HG02571 (cell line): ENCODE measurements at regions not wholly inside any gene's neighbourhood (a gene's known extent, or its start where the extent isn't known, plus 50 kb on each side); places are given as distances from the start of the nearest gene placed in this dataset.
"Not testable (repeated sequence)": the region's sequence is repeated elsewhere in the genome, so short reads cannot be mapped to it uniquely, and the experiment has no call there.

Experiments used
- ATAC-seq: cut with Tn5 transposase; IDR thresholded peaks from one replicate; pipeline ENCODE4 v1.9.1; 2021; ENCODE audit warnings: mild to moderate bottlenecking, moderate library complexity; ENCODE audit not compliant: unreplicated experiment

- ATAC-seq = no peak
Measured at GRCh38 chr6:6966569-6966968, 141.2 kb upstream of the RREB1 start.

- ATAC-seq = no peak
Measured at GRCh38 chr6:6968357-6968730, 139.4 kb upstream of the RREB1 start.

- no peak for ATAC-seq
Measured at GRCh38 chr6:6968731-6969552, 138.8 kb upstream of the RREB1 start.

DNA sequence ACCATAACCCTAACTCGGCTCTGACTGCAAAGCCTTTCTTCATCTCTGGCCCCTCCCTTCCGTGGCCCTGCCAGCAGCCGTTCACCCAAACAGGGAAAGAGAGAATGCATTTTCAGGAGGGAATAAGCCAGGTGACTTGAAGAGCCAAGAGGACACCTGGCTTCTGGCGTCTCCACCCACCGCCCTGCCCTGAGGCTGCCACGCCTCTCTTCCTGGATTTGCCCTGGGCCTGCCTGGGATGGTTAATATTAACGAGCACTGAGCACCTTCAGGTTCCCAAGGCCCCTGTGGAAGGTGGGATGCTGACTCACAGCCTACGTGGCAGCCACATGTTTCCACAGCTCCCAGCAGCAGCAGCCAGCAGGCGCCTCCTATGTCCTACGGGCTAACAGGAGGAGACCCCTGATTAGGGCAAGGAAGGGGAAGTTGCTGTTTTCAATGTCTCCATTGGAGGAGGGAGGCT lies 138.0 kb upstream of the RREB1 start:
- no peak for ATAC-seq

DNA sequence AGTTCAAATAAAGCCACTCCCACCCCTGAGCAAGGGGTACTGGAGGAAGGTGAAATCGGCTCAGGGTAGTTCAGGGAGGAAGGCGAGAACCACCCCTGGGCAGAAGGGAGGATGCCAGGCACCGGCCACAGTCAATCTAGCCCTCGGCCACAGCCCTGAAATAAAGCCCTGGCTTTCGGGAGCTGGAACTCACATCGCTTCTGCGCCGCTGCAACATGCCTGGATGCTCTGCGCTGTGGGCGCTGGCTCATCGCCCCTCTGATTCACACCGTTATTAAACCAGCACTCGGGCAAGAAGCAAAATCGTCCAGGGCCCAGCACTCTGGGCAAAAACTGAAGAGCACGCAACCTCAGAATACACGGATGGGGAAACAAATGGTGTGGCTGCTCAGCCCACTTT lies 136.9 kb upstream of the RREB1 start:
- no peak for ATAC-seq

- no peak for ATAC-seq
Measured at GRCh38 chr6:6971369-6971768, 136.4 kb upstream of the RREB1 start.

DNA sequence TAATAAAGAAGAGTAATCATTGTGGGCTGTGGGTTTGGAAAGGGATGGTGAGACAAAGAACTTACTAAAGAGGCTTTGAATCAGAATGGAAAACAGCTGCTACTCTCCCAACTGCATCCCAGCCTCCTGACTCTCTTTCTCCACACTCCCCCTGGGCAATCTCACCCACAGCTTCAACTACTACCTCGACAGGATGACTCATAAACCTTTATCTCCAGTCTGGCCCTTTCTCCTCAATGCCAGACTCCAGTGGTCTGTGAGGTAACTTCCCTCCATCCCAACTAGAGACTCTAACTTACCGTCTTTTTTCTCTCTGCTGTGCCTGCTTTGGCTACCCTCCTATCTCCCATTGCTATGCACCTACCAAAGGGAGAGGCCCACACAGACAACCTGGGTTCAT lies 135.3 kb upstream of the RREB1 start:
- ATAC-seq = no peak

GRCh38 chr6:6973721-6974120 lies 134.0 kb upstream of the RREB1 start:
- ATAC-seq = no peak

- no peak for ATAC-seq
Measured at GRCh38 chr6:6975459-6976111, 132.2 kb upstream of the RREB1 start.

DNA sequence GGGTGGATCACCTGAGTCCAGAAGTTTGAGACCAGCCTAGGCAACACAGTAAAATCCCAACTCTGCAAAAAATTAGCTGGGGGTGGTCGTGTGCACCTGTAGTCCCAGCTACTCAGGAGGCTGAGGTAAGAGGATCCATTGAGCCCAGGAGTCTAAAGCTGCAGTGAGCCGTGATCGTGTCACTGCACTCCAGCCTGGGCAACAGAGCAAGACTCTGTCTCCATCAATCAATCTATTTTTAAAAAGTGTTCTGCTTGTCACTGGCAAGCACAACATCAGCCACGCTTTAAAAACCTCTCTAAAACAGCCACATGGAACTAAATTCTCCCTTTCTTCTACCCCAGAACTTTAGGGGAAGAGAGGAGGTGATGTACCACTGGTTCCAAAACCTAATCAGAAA lies 131.6 kb upstream of the RREB1 start:
- ATAC-seq = no peak

GRCh38 chr6:6978731-6979130 lies 129.0 kb upstream of the RREB1 start:
- no peak for ATAC-seq

DNA sequence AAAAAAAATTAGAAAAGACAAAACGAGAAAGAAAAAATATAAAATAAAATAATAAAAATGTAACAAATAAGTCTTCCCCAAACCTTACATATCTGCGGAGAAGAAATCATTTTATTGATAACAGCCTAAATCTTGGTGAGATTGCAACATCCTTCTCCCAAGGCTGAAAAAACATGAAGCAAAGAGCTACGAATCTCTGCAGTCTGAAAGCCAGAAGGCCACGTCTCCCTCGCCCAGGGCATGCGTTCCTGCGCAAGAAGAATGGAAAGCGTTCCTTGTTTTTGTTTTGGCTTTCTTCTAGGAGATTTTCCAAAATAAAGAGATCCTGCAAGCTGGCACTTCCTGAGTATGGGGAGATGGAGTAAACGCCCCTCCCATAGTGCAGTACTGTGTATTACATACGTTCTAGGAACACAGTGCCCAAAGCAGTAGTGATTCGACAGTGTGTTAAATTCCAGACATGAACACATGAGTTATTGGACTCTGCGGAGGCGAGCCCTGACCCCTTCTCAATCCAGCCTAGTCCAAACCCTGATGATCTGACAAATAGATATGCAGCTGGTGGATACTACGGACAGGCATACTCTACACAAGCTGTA lies 126.7 kb upstream of the RREB1 start:
- no peak for ATAC-seq

DNA sequence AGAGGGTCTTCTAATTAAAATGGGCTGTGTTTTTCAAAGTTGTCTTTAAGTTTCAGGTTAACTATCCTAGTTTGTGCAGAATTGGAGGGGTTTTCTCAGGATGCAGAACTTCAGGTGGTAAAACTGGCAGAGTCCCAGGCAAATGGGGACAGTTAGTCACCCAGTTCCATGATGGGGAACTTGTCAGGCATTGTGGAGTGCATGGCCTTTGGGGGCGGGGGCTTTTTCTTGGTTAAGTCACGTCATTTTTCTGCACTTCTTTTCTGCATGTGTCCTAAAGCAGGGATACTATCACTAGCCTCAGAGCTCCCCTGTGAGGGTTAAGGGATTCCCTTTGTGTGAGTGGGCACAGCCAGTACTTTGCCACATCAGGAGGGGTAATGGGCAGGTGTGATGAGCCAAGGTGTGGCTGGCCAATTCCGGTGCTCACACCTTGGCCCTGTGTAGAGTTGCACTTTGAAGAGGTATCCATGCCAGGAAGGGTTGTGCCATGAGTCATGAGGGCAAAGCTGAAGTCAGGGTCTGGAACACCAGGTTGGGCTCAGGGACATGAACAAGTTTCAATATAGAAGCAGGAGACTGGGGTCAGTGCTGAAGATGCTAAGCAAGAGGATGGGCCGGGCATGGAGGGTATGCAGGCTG lies 126.0 kb upstream of the RREB1 start:
- no peak for ATAC-seq

DNA sequence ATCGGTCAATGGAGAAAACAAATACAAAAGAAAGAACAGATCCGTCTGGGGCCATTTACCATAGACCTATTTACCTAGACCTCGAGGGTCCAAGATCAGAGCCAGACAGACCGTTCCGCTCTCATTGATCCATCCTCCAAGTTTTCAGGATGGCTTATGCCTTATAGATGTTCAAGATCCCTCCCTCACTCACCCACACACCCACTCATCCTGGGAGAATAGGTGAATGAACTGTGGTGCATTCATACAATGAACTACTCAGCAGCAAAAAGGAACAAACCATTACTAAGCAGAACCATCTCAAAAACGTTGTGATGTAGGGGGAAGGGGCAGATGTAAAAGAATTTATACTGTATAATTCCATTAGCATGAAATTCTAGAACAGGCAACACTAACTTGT lies 125.1 kb upstream of the RREB1 start:
- ATAC-seq = no peak

GRCh38 chr6:6984585-6985366 lies 123.0 kb upstream of the RREB1 start:
- ATAC-seq = no peak

DNA sequence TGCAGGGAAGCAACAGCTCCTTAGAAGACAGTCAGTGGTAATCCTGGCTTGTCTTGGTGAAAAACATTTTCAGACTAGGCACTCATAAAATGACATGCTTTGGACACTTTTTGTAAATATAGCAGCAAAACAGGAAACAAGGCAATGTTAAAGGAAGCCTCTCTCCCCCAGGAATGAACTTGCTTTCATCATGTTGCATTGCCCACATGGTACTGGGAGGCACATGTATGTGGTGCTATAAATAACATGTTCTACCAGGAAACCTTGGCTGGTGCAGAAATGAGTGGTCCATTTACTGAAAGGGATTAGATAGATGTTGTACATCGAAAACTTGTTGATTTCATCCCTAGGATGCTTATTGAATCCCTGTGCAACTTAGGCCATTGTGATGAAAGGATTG lies 121.4 kb upstream of the RREB1 start:
- ATAC-seq = no peak

DNA sequence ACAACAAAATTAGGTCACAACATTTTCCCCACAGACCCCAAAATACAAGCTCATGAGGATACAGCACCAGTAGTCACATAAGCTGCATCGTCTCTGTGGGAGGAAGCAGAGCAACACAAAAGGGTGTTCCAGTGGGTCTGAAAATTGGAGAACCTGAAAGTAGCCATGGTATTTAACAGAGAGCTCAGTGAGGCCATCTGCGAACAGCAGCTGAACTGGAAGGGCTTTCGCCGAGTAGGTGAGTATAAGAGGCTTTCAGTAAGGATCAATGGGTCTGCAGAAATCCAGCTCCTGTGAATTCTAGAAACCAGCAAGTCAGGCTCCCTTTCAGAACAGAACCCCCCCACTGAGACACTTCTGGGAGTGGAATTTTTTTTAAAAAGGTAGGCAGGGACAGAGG lies 120.0 kb upstream of the RREB1 start:
- ATAC-seq = no peak

DNA sequence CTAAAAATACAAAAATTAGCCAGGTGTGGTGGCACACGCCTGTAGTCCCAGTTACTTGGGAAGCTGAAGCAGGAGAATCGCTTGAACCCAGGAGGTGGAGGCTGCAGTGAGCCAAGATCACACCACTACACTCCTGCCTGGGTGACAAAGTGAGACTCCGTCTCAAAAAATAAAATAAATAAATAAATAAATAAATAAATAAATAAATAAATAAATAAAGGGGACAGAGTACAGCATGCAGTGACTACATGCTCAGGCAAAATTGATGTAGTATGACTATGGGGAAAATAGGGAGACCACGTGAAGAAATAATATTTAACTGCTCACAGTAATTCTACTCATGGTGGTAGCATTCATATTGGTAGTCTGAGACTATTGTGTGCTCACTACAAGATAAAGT lies 117.7 kb upstream of the RREB1 start:
- ATAC-seq = not testable (repeated sequence)

GRCh38 chr6:6993503-6994237 lies 114.1 kb upstream of the RREB1 start:
- ATAC-seq = no peak

GRCh38 chr6:6994796-6995195 lies 113.0 kb upstream of the RREB1 start:
- ATAC-seq = no peak
